ENCODE measurements at regions not wholly inside any gene's neighbourhood (a gene's known extent, or its start where the extent isn't known, plus 50 kb on each side); places are given as distances from the start of the nearest gene placed in this dataset.

- H3K4me3 Mint-ChIP-seq (ENCODE audit: low read depth) = no peak overlapping the region
- no peaks in the 10 kb centered on the region for H3K36me3 Mint-ChIP-seq (ENCODE audit: insufficient read depth)
- peaks cover 10% of the 10 kb centered on the region for H3K9me3 Mint-ChIP-seq (ENCODE audit: low read depth)
- no peak for DNase-seq (ENCODE audit: low spot score, unreplicated experiment)
- H3K4me1 Mint-ChIP-seq (ENCODE audit: low read depth) = peaks cover 2% of the 10 kb centered on the region
- TF ChIP-seq CTCF (IDR thresholded peaks at IDR 0.05; ENCODE audit: unreplicated experiment) = no peak
- H3K27ac Mint-ChIP-seq = no peak overlapping the region
- H3K27me3 Mint-ChIP-seq = peaks cover 3% of the 10 kb centered on the region
These were observed 379.8 kb downstream of the TSN start for GRCh38 chr2:122135021-122135937.

GRCh38 chr2:122136056-122136455, 380.6 kb downstream of the TSN start:
- peaks cover 3% of the 10 kb centered on the region for H3K27me3 Mint-ChIP-seq
- peaks cover 4% of the 10 kb centered on the region for H3K9me3 Mint-ChIP-seq (ENCODE audit: low read depth)
- peak; percentile 50 for TF ChIP-seq CTCF (IDR thresholded peaks at IDR 0.05; ENCODE audit: unreplicated experiment)
- no peaks in the 10 kb centered on the region for H3K36me3 Mint-ChIP-seq (ENCODE audit: insufficient read depth)
- no peak for DNase-seq (ENCODE audit: low spot score, unreplicated experiment)
- no peak overlapping the region for H3K27ac Mint-ChIP-seq
- H3K4me1 Mint-ChIP-seq (ENCODE audit: low read depth) = peaks cover 2% of the 10 kb centered on the region
- no peak overlapping the region for H3K4me3 Mint-ChIP-seq (ENCODE audit: low read depth)

GRCh38 chr2:122138561-122138960, 383.1 kb downstream of the TSN start:
- H3K27ac Mint-ChIP-seq = no peak overlapping the region
- no peak for TF ChIP-seq CTCF (IDR thresholded peaks at IDR 0.05; ENCODE audit: unreplicated experiment)
- H3K4me1 Mint-ChIP-seq (ENCODE audit: low read depth) = peaks cover 2% of the 10 kb centered on the region
- peaks cover 10% of the 10 kb centered on the region for H3K9me3 Mint-ChIP-seq (ENCODE audit: low read depth)
- H3K27me3 Mint-ChIP-seq = peaks cover 3% of the 10 kb centered on the region
- H3K4me3 Mint-ChIP-seq (ENCODE audit: low read depth) = no peak overlapping the region
- DNase-seq (ENCODE audit: low spot score, unreplicated experiment) = no peak
- no peaks in the 10 kb centered on the region for H3K36me3 Mint-ChIP-seq (ENCODE audit: insufficient read depth)

- Mint-ChIP-seq H3K27ac (no peak overlapping the region), H3K36me3 (ENCODE audit: insufficient read depth) (no peaks in the 10 kb centered on the region), H3K4me1 (ENCODE audit: low read depth) (peaks cover 2% of the 10 kb centered on the region)
These were observed 384.4 kb downstream of the TSN start for GRCh38 chr2:122139739-122140420.

More at GRCh38 chr2:122139739-122140420, 384.4 kb downstream of the TSN start:
- Mint-ChIP-seq H3K27me3 (peaks cover 3% of the 10 kb centered on the region), H3K9me3 (ENCODE audit: low read depth) (peaks cover 10% of the 10 kb centered on the region), H3K4me3 (ENCODE audit: low read depth) (no peak overlapping the region)
- DNase-seq (ENCODE audit: low spot score, unreplicated experiment) = no peak
- no peak for TF ChIP-seq CTCF (IDR thresholded peaks at IDR 0.05; ENCODE audit: unreplicated experiment)
